HCT116 (cell line): ENCODE measurements at regions not wholly inside any gene's neighbourhood (a gene's known extent, or its start where the extent isn't known, plus 50 kb on each side); places are given as distances from the start of the nearest gene placed in this dataset.

Experiments used
- ATAC-seq: fragments of 200-7000 bp; cut with Tn5 transposase; 2 replicates; pipeline ENCODE4 v1.9.1; 2020; ENCODE audit warnings: mild to moderate bottlenecking, moderate library complexity
- BruUV-seq: library from RNA; stranded (reverse); fragments of 400-500 nt; replicated peaks from 2 replicates; lab custom pipeline; 2021; lab: Mats Ljungman, UMichigan
- CTCF ChIA-PET: fragments of 300-600 bp; sonication (Branson Sonifier 250); formaldehyde crosslinking; loops from one replicate; lab custom pipeline; 2021; ENCODE audit warnings: antibody characterized with exemption; lab: Charles Lee
- POLR2A ChIA-PET: fragments of 300-600, 350-600 bp; sonication (Branson Sonifier 250); formaldehyde crosslinking; loops from one replicate; lab custom pipeline; 2021; ENCODE audit warnings: antibody characterized with exemption; lab: Charles Lee
- RAD21 ChIA-PET, 2 experiments: fragments of 300-600 bp; sonication (Branson Sonifier 250); formaldehyde crosslinking; loops; one replicate each; lab custom pipeline; 2023; ENCODE audit warnings: low total read pairs in 2 of 2; ENCODE audit not compliant: uncharacterized antibody in 2 of 2, unreplicated experiment in 2 of 2, low non-redundant PET in 1 of 2; lab: Charles Lee
- DNase-seq: peaks from one replicate; pipeline ENCODE4 v3.0.0-alpha.2; 2010; ENCODE audit warnings: low read depth, low spot score
- H2AFZ ChIP-seq: fragments of 200-600 bp; shearing (Covaris generic), sonication (generic); 2 replicates; pipeline ENCODE4 v1.6.1; 2017; ENCODE audit warnings: low read depth, mixed run types, mixed read lengths, antibody characterized with exemption, low read length; ENCODE audit not compliant: poor library complexity, severe bottlenecking
- H3K27ac ChIP-seq: 2 replicates; pipeline ENCODE4 v1.5.1; 2012; ENCODE audit warnings: low read depth, low read length
- H3K27me3 ChIP-seq: fragments of 200-600 bp; sonication (generic); 2 replicates; pipeline ENCODE4 v1.6.1; 2016; ENCODE audit warnings: mixed run types, low read length, mixed read lengths; ENCODE audit not compliant: insufficient read depth
- H3K36me3 ChIP-seq, 2 experiments: fragments of 200-500 bp in 1 of 2; fragments of 200-600 bp in 1 of 2; sonication (Bioruptor generic) in 1 of 2; sonication (generic) in 1 of 2; 2 replicates each; pipeline versions ENCODE4 v1.5.1 to v1.6.1; 2014 to 2016; ENCODE audit warnings: low read length in 2 of 2, inconsistent platforms in 1 of 2, mixed read lengths in 1 of 2, mixed run types in 1 of 2; ENCODE audit not compliant: insufficient read depth in 2 of 2, control insufficient read depth in 1 of 2
- H3K4me1 ChIP-seq, 2 experiments: fragments of 200-600 bp in 1 of 2; sonication (generic) in 1 of 2; 2 replicates each; pipeline versions ENCODE4 v1.5.1 to v1.6.1; 2012 to 2017; ENCODE audit warnings: low read length in 2 of 2, inconsistent platforms in 1 of 2, mild to moderate bottlenecking in 1 of 2, mixed read lengths in 1 of 2, mixed run types in 1 of 2, moderate library complexity in 1 of 2; ENCODE audit not compliant: insufficient read depth in 2 of 2, control insufficient read depth in 1 of 2
- H3K4me2 ChIP-seq: fragments of 200-600 bp; sonication (generic); 2 replicates; pipeline ENCODE4 v1.6.1; 2017; ENCODE audit warnings: mixed run types, low read length, mixed read lengths
- H3K4me3 ChIP-seq, 2 experiments: fragments of 200-600 bp in 1 of 2; sonication (generic) in 1 of 2; replicated peaks in 1 of 2; 2 replicates each; pipeline ENCODE4 v1.5.1; 2011 to 2016; ENCODE audit warnings: low read length in 2 of 2, control low read depth in 1 of 2, low read depth in 1 of 2, mild to moderate bottlenecking in 1 of 2, mixed read lengths in 1 of 2, mixed run types in 1 of 2
- H3K79me2 ChIP-seq: fragments of 200-600 bp; sonication (generic); 2 replicates; pipeline ENCODE4 v1.6.1; 2017; ENCODE audit warnings: mild to moderate bottlenecking, mixed run types, low read length, moderate library complexity, mixed read lengths; ENCODE audit not compliant: insufficient read depth
- H3K9ac ChIP-seq: fragments of 200-600 bp; sonication (generic); 2 replicates; pipeline ENCODE4 v1.6.1; 2016; ENCODE audit warnings: low read length, mixed read lengths
- H3K9me2 ChIP-seq: fragments of 200-600 bp; sonication (generic), shearing (Covaris generic); 2 replicates; pipeline ENCODE4 v1.6.1; 2017; ENCODE audit warnings: mixed run types, mild to moderate bottlenecking, moderate library complexity; ENCODE audit not compliant: insufficient read depth
- H3K9me3 ChIP-seq, 2 experiments: fragments of 200-500 bp in 1 of 2; fragments of 200-600 bp in 1 of 2; sonication (Bioruptor generic) in 1 of 2; sonication (generic) in 1 of 2; 2 replicates each; pipeline ENCODE4 v1.6.1; 2014 to 2017; ENCODE audit warnings: low read length in 2 of 2, mixed read lengths in 2 of 2, inconsistent platforms in 1 of 2, low read depth in 1 of 2, mild to moderate bottlenecking in 1 of 2, mixed run types in 1 of 2, moderate library complexity in 1 of 2; ENCODE audit not compliant: control insufficient read depth in 1 of 2, insufficient read depth in 1 of 2
- H4K20me1 ChIP-seq: fragments of 200-600 bp; sonication (generic), shearing (Covaris generic); 2 replicates; pipeline ENCODE4 v1.6.1; 2017; ENCODE audit warnings: mixed run types, mild to moderate bottlenecking, moderate library complexity; ENCODE audit not compliant: insufficient read depth
- CBX3 ChIP-seq: IDR thresholded peaks from 2 replicates; pipeline ENCODE4 v1.6.1; 2012; ENCODE audit warnings: low read depth
- CEBPB ChIP-seq: IDR thresholded peaks from 2 replicates; pipeline ENCODE4 v1.6.1; 2012; ENCODE audit warnings: low read depth
- EZH2 ChIP-seq: fragments of 200-600 bp; sonication (generic); IDR thresholded peaks from 2 replicates; pipeline ENCODE4 v1.6.1; 2017; ENCODE audit warnings: antibody characterized with exemption, mixed run types
- POLR2AphosphoS5 ChIP-seq: IDR thresholded peaks from 2 replicates; pipeline ENCODE4 v1.6.1; 2011; ENCODE audit warnings: mild to moderate bottlenecking, low read depth, low read length, moderate library complexity
- RAD21 ChIP-seq: IDR thresholded peaks from 2 replicates; pipeline ENCODE4 v1.6.1; 2012; ENCODE audit warnings: low read depth, mild to moderate bottlenecking
- TCF7L2 ChIP-seq: IDR thresholded peaks from 2 replicates; pipeline ENCODE4 v1.7.0; 2011; ENCODE audit warnings: borderline replicate concordance, inconsistent platforms; ENCODE audit not compliant: insufficient read depth, insufficient read length; ENCODE audit errors: extremely low read depth
- ZBTB33 ChIP-seq: IDR thresholded peaks from 2 replicates; pipeline ENCODE4 v1.6.1; 2011; ENCODE audit warnings: mild to moderate bottlenecking, low read length, moderate library complexity; ENCODE audit not compliant: insufficient replicate concordance; ENCODE audit errors: extremely low read depth
- ZNF274 ChIP-seq: fragments of 200-500 bp; sonication (Bioruptor generic); IDR thresholded peaks from 2 replicates; pipeline ENCODE4 v1.6.1; 2014; ENCODE audit warnings: mild to moderate bottlenecking, low read depth, low read length, inconsistent platforms
- intact Hi-C: fragments of 100-400 bp; cut with micrococcal nuclease; formaldehyde crosslinking; loops from 2 replicates; pipeline ENCODE4 v1.10.0; 2022
- TF ChIP-seq, protein P1 (sequence below): IDR thresholded peaks from 2 replicates; pipeline ENCODE4 v1.6.1; 2012

GRCh38 chr10:42951486-42952251, 125.2 kb upstream of the RET start:
- peak; percentile 59 for ATAC-seq
- peaks cover 13 to 16% of the 10 kb centered on the region in 2 experiments; a peak in 3 of 4 replicates for H3K4me1 ChIP-seq
- no TSS peak for BruUV-seq
- H3K27me3 ChIP-seq: no peaks in the 10 kb centered on the region
- no peak for TF ChIP-seq TCF7L2
- TF ChIP-seq CEBPB: no peak
- TF ChIP-seq, protein P1, sequence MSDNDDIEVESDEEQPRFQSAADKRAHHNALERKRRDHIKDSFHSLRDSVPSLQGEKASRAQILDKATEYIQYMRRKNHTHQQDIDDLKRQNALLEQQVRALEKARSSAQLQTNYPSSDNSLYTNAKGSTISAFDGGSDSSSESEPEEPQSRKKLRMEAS: no peak
- no peak for TF ChIP-seq CBX3
- TF ChIP-seq ZNF274: no peak
- no peak for TF ChIP-seq EZH2
- no peak for TF ChIP-seq POLR2AphosphoS5
- RAD21 ChIA-PET: no interaction called here
- POLR2A ChIA-PET: interaction anchor here (0.9 to 1.4 kb wide), 2 partner anchors 8 to 12 kb away, joined by 3 to 4 read pairs; no protein-coding TSS in a partner anchor
- DNase-seq: no peak
- H3K4me3 ChIP-seq: peak overlapping the region in 1 of 2 experiments; percentile 26; a peak in 1 of 4 replicates
- peak overlapping the region; percentile 70 for H2AFZ ChIP-seq
- peak overlapping the region; percentile 65 for H3K4me2 ChIP-seq
- no peaks in the 10 kb centered on the region for H4K20me1 ChIP-seq
- CTCF ChIA-PET: no interaction called here
- H3K9me3 ChIP-seq: no peaks in the 10 kb centered on the region
- peak overlapping the region; percentile 8; the same call in 1 of the 2 replicates for H3K27ac ChIP-seq
- intact Hi-C loops: no loop called here
- H3K79me2 ChIP-seq: no peaks in the 10 kb centered on the region
- no peaks in the 10 kb centered on the region for H3K9me2 ChIP-seq
- H3K36me3 ChIP-seq: no peaks in the 10 kb centered on the region
- peak overlapping the region; percentile 10; the same call in 1 of the 2 replicates for H3K9ac ChIP-seq

DNA sequence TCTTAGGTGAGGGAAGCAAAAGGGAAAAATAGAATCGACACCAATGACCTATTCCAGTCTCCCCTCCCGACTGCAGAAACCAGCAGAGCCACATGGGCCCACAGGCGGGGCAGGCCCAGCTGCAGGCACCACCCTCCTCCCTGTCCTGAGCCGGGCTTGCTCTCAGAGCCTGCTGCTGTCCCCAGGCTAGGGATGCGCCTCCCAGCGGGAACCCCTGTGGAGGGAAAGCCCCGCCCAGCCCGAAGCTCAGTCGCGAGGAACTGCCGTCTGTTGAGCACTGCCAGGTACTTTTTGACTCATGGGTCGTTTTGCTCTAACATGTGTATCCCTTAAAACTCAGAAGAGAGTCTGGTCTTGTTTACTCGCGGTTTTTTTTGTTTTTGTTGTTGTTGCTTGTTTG, 124.5 kb upstream of the RET start:
- H3K4me1 ChIP-seq: peaks cover 13 to 16% of the 10 kb centered on the region in 2 experiments; a peak in 3 of 4 replicates
- peak overlapping the region; percentile 8; the same call in 1 of the 2 replicates for H3K27ac ChIP-seq
- no peaks in the 10 kb centered on the region for H3K9me3 ChIP-seq
- no peaks in the 10 kb centered on the region for H3K9me2 ChIP-seq
- POLR2A ChIA-PET: interaction anchor here (0.9 kb wide), 1 partner anchor 12 kb away, joined by 3 read pairs; no protein-coding TSS in a partner anchor
- ATAC-seq: peak; percentile 100
- H3K79me2 ChIP-seq: no peaks in the 10 kb centered on the region
- H3K27me3 ChIP-seq: no peaks in the 10 kb centered on the region
- CTCF ChIA-PET: no interaction called here
- no TSS peak for BruUV-seq
- H3K4me2 ChIP-seq: peak overlapping the region; percentile 65
- H3K4me3 ChIP-seq: peak overlapping the region in 1 of 2 experiments; percentile 26; a peak in 2 of 4 replicates
- no peaks in the 10 kb centered on the region for H4K20me1 ChIP-seq
- TF ChIP-seq POLR2AphosphoS5 (peak; percentile 35; the same call in 1 of the 2 replicates), ZBTB33 (no peak), RAD21 (0 out of 2 replicates have a peak, but pooled peaks have one; percentile 3)
- DNase-seq: peak; percentile 40
- no peaks in the 10 kb centered on the region for H3K36me3 ChIP-seq
- peak overlapping the region; percentile 70 for H2AFZ ChIP-seq
- H3K9ac ChIP-seq: peak overlapping the region; percentile 10; the same call in 1 of the 2 replicates
- RAD21 ChIA-PET: no interaction called here
- intact Hi-C loops: no loop called here
